ENCODE measurements at regions not wholly inside any gene's neighbourhood (a gene's known extent, or its start where the extent isn't known, plus 50 kb on each side); places are given as distances from the start of the nearest gene placed in this dataset.

- no peak overlapping the region for H3K4me3 ChIP-seq (replicated peaks; ENCODE audit: insufficient read depth, low read length)
- TF ChIP-seq, protein P1, sequence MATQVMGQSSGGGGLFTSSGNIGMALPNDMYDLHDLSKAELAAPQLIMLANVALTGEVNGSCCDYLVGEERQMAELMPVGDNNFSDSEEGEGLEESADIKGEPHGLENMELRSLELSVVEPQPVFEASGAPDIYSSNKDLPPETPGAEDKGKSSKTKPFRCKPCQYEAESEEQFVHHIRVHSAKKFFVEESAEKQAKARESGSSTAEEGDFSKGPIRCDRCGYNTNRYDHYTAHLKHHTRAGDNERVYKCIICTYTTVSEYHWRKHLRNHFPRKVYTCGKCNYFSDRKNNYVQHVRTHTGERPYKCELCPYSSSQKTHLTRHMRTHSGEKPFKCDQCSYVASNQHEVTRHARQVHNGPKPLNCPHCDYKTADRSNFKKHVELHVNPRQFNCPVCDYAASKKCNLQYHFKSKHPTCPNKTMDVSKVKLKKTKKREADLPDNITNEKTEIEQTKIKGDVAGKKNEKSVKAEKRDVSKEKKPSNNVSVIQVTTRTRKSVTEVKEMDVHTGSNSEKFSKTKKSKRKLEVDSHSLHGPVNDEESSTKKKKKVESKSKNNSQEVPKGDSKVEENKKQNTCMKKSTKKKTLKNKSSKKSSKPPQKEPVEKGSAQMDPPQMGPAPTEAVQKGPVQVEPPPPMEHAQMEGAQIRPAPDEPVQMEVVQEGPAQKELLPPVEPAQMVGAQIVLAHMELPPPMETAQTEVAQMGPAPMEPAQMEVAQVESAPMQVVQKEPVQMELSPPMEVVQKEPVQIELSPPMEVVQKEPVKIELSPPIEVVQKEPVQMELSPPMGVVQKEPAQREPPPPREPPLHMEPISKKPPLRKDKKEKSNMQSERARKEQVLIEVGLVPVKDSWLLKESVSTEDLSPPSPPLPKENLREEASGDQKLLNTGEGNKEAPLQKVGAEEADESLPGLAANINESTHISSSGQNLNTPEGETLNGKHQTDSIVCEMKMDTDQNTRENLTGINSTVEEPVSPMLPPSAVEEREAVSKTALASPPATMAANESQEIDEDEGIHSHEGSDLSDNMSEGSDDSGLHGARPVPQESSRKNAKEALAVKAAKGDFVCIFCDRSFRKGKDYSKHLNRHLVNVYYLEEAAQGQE (IDR thresholded peaks at IDR 0.05; ENCODE audit: insufficient replicate concordance, low read depth) = no peak
- TF ChIP-seq POLR2AphosphoS5 (IDR thresholded peaks at IDR 0.05; ENCODE audit: low read depth) (no peak), SPI1 (IDR thresholded peaks at IDR 0.05; ENCODE audit: borderline replicate concordance, low read depth) (no peak), GABPA (IDR thresholded peaks at IDR 0.05; ENCODE audit: low read depth) (no peak)
- TF ChIP-seq, protein P2, sequence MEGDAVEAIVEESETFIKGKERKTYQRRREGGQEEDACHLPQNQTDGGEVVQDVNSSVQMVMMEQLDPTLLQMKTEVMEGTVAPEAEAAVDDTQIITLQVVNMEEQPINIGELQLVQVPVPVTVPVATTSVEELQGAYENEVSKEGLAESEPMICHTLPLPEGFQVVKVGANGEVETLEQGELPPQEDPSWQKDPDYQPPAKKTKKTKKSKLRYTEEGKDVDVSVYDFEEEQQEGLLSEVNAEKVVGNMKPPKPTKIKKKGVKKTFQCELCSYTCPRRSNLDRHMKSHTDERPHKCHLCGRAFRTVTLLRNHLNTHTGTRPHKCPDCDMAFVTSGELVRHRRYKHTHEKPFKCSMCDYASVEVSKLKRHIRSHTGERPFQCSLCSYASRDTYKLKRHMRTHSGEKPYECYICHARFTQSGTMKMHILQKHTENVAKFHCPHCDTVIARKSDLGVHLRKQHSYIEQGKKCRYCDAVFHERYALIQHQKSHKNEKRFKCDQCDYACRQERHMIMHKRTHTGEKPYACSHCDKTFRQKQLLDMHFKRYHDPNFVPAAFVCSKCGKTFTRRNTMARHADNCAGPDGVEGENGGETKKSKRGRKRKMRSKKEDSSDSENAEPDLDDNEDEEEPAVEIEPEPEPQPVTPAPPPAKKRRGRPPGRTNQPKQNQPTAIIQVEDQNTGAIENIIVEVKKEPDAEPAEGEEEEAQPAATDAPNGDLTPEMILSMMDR (IDR thresholded peaks at IDR 0.05; ENCODE audit: insufficient read depth, low read length) = no peak
- H3K27me3 ChIP-seq (ENCODE audit: insufficient read depth, poor library complexity, severe bottlenecking) = no peaks in the 10 kb centered on the region
- no peak for DNase-seq (ENCODE audit: low read depth in 1 of 2, low spot score in 1 of 2)
- no peak overlapping the region for H3K27ac ChIP-seq (replicated peaks)
These were observed 1118.5 kb downstream of the TSN start for GRCh38 chr2:122873951-122874350.

DNA sequence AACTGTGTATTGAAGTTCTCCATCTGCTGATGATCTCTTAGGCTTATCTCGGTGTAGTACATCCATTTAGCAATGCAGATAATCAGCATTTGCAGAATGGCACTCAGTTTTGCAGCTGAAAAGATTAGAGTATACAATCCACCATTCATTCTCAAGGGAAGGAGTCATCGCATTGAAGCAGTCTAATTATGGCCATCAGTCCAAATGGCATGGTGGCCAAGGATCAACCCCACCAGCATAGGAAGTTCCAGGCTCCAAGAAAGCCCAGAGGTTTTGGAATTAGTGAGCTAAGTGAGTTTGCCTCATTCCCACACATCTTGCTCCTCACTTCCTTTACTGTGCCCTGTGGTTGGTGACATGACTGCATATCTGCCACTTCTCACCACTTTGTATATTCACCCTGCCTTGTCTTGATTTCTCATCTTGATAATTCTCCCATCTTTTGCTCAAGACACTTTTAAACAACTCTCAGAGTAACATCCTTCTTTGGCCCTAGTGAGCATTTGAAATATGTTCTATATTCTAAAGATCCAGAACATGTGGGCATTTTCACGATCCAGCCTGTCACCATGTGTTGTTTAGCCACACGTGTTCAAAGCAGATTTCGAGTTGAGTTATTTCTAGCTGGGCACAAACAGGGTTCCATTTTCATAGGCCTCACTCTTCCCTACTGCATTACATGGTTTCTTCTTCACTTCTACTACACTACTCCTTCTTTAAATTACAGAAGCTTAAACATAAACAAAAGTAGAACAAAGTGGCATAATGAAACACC lies 1119.8 kb downstream of the TSN start:
- Histone ChIP-seq H3K27me3 (ENCODE audit: insufficient read depth, poor library complexity, severe bottlenecking) (no peaks in the 10 kb centered on the region), H3K4me3 (replicated peaks; ENCODE audit: insufficient read depth, low read length) (no peak overlapping the region), H3K27ac (replicated peaks) (no peak overlapping the region)
- no peak for DNase-seq (ENCODE audit: low read depth in 1 of 2, low spot score in 1 of 2)
- no peak for TF ChIP-seq GABPA (IDR thresholded peaks at IDR 0.05; ENCODE audit: low read depth)
- TF ChIP-seq, protein P1 (IDR thresholded peaks at IDR 0.05; ENCODE audit: insufficient replicate concordance, low read depth) = no peak
- TF ChIP-seq, protein P2 (IDR thresholded peaks at IDR 0.05; ENCODE audit: insufficient read depth, low read length) = no peak
- no peak for TF ChIP-seq POLR2AphosphoS5 (IDR thresholded peaks at IDR 0.05; ENCODE audit: low read depth)
- no peak for TF ChIP-seq SPI1 (IDR thresholded peaks at IDR 0.05; ENCODE audit: borderline replicate concordance, low read depth)

DNA sequence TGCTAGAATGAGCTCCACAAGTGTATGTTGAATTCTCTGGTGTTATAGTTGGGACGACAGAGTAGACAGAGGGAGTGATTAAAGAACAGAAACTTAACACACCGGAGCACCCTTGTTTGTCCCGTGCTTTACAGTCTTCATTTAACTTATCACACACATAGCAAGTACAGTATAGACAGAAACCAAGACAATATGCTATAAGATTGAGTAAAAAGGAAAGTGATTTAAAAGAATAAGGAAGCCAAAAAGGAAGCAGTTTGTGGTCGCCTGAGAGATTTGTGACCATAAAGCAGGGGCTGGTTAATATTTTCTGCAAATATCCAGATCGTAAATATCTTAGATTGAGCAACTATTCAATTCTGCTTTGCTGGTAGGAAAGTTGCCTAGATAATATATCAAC lies 1128.4 kb downstream of the TSN start:
- TF ChIP-seq, protein P2 (IDR thresholded peaks at IDR 0.05; ENCODE audit: insufficient read depth, low read length) = no peak
- TF ChIP-seq SPI1 (IDR thresholded peaks at IDR 0.05; ENCODE audit: borderline replicate concordance, low read depth) (no peak), POLR2AphosphoS5 (IDR thresholded peaks at IDR 0.05; ENCODE audit: low read depth) (no peak), GABPA (IDR thresholded peaks at IDR 0.05; ENCODE audit: low read depth) (no peak)
- TF ChIP-seq, protein P1 (IDR thresholded peaks at IDR 0.05; ENCODE audit: insufficient replicate concordance, low read depth) = no peak
- DNase-seq (ENCODE audit: low read depth in 1 of 2, low spot score in 1 of 2) = no peak
- H3K27ac ChIP-seq (replicated peaks) = no peak overlapping the region
- no peak overlapping the region for H3K4me3 ChIP-seq (replicated peaks; ENCODE audit: insufficient read depth, low read length)
- H3K27me3 ChIP-seq (ENCODE audit: insufficient read depth, poor library complexity, severe bottlenecking) = no peaks in the 10 kb centered on the region

Data from HL-60 (cell line).